ENCODE measurements at regions not wholly inside any gene's neighbourhood (a gene's known extent, or its start where the extent isn't known, plus 50 kb on each side); places are given as distances from the start of the nearest gene placed in this dataset.

DNA sequence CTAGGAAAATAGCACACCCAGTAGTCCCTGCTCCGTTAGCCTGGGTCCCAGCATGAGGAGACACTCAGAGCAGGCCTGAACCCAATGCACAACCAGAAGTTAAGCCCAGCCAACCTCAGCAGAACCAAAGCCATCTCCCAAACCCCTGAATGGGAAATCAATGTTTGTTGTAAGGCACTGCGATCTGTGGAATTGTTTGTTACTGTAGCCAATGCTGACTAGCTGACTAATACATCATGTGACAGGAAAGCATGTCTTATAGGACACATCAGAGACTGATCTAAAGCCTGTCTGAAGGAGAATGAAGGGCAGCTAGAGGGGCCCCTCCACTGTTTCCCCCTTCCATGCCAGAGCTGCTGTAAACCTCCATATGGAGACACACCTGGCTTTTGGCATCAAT, 96.4 kb downstream of the MARCHF4 start:
- no CpG with 5 or more reads among the region's 2 CpGs for WGBS (ENCODE audit: extremely low coverage, insufficient read length, low lambda C conversion rate)

More for the DNA sequence above, 96.4 kb downstream of the MARCHF4 start:
- Histone ChIP-seq H3K27ac (ENCODE audit: insufficient read length, low read depth, low read length) (no peak overlapping the region), H2AFZ (ENCODE audit: low read length) (no peak overlapping the region), H3T11ph (ENCODE audit: low read length) (no peak overlapping the region), H2BK12ac (ENCODE audit: insufficient read length, low read depth, low read length) (no peak overlapping the region), H3K79me1 (ENCODE audit: insufficient read depth, low read depth, low read length, poor library complexity, severe bottlenecking) (no peaks in the 10 kb centered on the region), H3K79me2 (ENCODE audit: insufficient read depth, low read length) (no peaks in the 10 kb centered on the region), H3K4me2 (ENCODE audit: insufficient read depth, insufficient read length, low read length) (no peak overlapping the region), H3K4ac (ENCODE audit: low read depth, low read length) (no peak overlapping the region), H3K56ac (ENCODE audit: insufficient read length, low read depth, low read length) (no peak overlapping the region), H3K23ac (ENCODE audit: insufficient read length, low read depth, low read length) (no peak overlapping the region), H3K9me3 (ENCODE audit: control insufficient read depth, low read depth, low read length) (no peaks in the 10 kb centered on the region), H3K27me3 (ENCODE audit: insufficient read depth, low read length) (no peaks in the 10 kb centered on the region), H2BK5ac (ENCODE audit: insufficient read length, low read length) (no peak overlapping the region), H4K5ac (ENCODE audit: insufficient read length, low read depth, low read length) (no peak overlapping the region), H2BK20ac (ENCODE audit: low read depth, low read length, poor library complexity, severe bottlenecking) (no peak overlapping the region), H3K14ac (ENCODE audit: insufficient read depth, low read length) (no peak overlapping the region), H3K18ac (ENCODE audit: insufficient read length, low read depth, low read length) (no peak overlapping the region), H4K8ac (replicated peaks; ENCODE audit: insufficient read length, low read depth, low read length) (no peak overlapping the region), H3K9ac (ENCODE audit: extremely low read depth, insufficient read length, low read length) (no peak overlapping the region), H4K20me1 (ENCODE audit: control insufficient read depth, insufficient read depth, insufficient read length) (no peaks in the 10 kb centered on the region), H3K23me2 (ENCODE audit: insufficient read length, low read depth, low read length, poor library complexity, severe bottlenecking) (no peaks in the 10 kb centered on the region), H4K91ac (ENCODE audit: insufficient read length, low read depth, low read length) (no peak overlapping the region), H3K4me1 (ENCODE audit: insufficient read depth, low read length) (no peaks in the 10 kb centered on the region), H2BK15ac (ENCODE audit: low read depth, low read length) (no peak overlapping the region), H2BK120ac (ENCODE audit: low read depth, low read length, poor library complexity, severe bottlenecking) (no peak overlapping the region), H2AK5ac (ENCODE audit: insufficient read length, low read length) (no peak overlapping the region)
- TF ChIP-seq, protein P1, sequence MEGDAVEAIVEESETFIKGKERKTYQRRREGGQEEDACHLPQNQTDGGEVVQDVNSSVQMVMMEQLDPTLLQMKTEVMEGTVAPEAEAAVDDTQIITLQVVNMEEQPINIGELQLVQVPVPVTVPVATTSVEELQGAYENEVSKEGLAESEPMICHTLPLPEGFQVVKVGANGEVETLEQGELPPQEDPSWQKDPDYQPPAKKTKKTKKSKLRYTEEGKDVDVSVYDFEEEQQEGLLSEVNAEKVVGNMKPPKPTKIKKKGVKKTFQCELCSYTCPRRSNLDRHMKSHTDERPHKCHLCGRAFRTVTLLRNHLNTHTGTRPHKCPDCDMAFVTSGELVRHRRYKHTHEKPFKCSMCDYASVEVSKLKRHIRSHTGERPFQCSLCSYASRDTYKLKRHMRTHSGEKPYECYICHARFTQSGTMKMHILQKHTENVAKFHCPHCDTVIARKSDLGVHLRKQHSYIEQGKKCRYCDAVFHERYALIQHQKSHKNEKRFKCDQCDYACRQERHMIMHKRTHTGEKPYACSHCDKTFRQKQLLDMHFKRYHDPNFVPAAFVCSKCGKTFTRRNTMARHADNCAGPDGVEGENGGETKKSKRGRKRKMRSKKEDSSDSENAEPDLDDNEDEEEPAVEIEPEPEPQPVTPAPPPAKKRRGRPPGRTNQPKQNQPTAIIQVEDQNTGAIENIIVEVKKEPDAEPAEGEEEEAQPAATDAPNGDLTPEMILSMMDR (conservative IDR thresholded peaks at IDR 0.05): no peak
- Mint-ChIP-seq H3K4me3 (no peak overlapping the region), H3K27ac (no peak overlapping the region), H3K36me3 (ENCODE audit: insufficient read depth in 1 of 3, low read depth in 3 of 3) (no peaks in the 10 kb centered on the region), H3K4me1 (peaks cover 7 to 9% of the 10 kb centered on the region in 2 experiments), H3K9me3 (no peaks in the 10 kb centered on the region), H3K27me3 (ENCODE audit: low read depth) (peaks cover 16% of the 10 kb centered on the region)
- no peak for DNase-seq
